A673 (cell line): ENCODE measurements at regions not wholly inside any gene's neighbourhood (a gene's known extent, or its start where the extent isn't known, plus 50 kb on each side); places are given as distances from the start of the nearest gene placed in this dataset.

ENCODE experiments used
- CTCF ChIP-seq: fragments of 300-800, 200-600 bp; sonication (generic); conservative IDR thresholded peaks from 2 replicates; pipeline ENCODE4 v1.5.1; 2017; ENCODE audit warnings: low read depth, mild to moderate bottlenecking, antibody characterized with exemption, low read length, moderate library complexity, mixed read lengths
- EZH2 ChIP-seq: fragments of 200-600 bp; sonication (generic); IDR thresholded peaks from 2 replicates; pipeline ENCODE4 v1.6.1; 2017; ENCODE audit warnings: borderline replicate concordance, low read depth, mild to moderate bottlenecking, mixed read lengths, antibody characterized with exemption, low read length; ENCODE audit not compliant: poor library complexity, severe bottlenecking

DNA sequence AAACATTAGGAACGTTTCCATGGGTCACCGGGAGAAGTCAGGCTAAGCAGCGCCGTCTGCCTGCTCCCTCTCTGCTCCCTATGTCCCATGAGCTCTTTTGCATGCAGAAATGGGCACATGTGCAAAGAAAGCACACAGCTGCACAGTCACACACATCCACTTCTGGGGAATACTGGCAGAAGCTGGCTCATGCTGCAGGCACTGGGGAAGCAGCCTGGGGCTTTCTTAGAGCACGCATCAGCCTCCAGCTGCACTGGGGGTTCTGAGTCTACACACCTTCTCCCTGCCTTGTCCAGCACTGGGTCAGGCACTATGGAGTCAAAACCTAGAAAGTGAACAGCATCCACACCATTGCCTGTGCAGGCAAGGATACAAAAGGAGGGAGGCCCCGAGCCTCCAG lies 76.1 kb upstream of the FOXQ1 start:
- no peak for TF ChIP-seq CTCF
- no peak for TF ChIP-seq EZH2
